CD4-positive, alpha-beta T cell treated with Interleukin-1 beta for 1 hour (primary cell): ENCODE measurements at regions not wholly inside any gene's neighbourhood (a gene's known extent, or its start where the extent isn't known, plus 50 kb on each side); places are given as distances from the start of the nearest gene placed in this dataset.
"Not testable (repeated sequence)": the region's sequence is repeated elsewhere in the genome, so short reads cannot be mapped to it uniquely, and the experiment has no call there.

Source experiments
- DNase-seq, 2 donors: peaks; one replicate each; pipeline ENCODE4 v3.0.0-alpha.2; 2020 to 2022

DNA sequence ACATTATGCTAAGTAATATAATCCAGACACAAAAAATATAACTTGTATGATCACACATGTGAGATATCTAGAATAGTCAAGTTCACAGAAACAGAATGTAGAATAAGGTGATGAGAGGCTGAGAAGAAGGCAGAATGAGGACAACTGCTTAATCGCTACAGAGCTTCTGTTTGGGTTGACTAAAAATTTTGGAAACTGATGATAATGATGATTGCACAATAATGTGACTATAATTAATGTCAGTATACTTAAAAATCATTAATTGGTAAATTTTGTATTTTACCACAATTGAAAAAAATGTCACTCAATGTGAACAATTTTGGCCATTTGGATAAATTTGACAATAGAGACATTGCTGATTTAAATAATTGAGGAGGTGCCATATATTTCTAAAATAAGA is 1374.4 kb upstream of the CDH8 start:
- no peak for DNase-seq

GRCh38 chr16:63403792-63404191 is 1367.6 kb upstream of the CDH8 start:
- DNase-seq: no peak

DNA sequence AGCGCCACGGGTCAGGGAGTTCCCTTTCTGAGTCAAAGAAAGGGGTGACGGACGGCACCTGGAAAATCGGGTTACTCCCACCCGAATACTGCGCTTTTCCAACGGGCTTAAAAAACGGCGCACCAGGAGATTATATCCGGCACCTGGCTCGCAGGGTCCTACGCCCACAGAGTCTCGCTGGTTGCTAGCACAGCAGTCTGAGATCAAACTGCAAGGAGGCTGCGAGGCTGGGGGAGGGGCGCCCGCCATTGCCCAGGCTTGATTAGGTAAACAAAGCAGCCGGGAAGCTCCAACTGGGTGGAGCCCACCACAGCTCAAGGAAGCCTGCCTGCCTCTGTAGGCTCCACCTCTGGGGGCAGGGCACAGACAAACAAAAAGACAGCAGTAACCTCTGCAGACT is 1352.0 kb upstream of the CDH8 start:
- not testable (repeated sequence) for DNase-seq

DNA sequence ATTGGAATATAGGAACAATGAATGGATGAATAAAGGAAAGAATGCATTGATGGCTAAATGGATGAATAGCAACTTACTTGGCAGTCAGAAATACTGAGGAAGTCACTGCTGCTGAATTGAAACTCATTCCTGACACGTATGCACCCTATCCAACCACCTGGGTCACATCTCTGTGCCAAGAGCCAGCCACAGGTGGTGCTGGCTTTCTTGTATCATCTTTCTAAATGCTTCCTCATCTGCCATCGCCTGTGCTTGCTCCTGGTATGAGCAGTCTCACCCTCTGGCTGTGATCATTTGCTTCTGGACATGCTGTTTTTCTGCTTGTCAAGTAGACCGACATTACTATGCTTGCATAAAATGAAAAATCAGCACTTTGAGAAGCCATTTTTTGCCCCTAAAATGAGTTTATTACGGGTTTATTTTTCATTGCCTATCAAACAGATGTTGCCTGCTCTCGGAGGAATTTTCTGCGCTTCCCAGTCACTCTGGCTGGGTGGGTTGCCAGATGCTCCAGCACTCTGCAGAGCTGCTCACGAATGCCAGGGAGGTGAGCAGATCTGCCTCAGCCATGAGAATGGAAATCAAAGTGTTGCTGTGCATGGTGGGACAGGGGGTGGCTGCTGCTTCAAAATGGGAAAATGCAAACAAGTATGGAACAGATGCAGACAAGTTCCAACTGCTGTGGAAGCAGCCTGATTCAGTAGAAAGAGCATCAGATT is 1349.6 kb upstream of the CDH8 start:
- no peak for DNase-seq

- no peak for DNase-seq
Observed at GRCh38 chr16:63373744-63374143, 1337.5 kb upstream of the CDH8 start.

DNA sequence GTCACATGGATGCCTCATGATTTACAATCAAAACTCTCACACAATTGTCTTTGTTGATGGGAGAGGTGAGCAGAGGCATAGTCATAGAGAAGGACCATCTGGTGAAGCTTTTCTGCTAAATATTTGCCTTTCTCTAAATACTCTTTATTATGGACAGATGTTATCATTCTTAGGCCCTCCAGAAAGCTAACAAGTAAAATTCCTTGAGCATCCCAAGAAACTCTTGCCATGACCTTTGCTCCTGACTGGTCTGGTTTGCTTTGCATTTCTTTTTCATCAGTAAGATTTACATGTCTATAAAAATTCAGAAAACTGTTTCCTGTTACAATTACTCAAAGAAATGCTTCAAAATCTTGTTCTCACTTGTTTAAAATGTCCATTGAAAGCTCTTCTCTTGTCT is 1336.6 kb upstream of the CDH8 start:
- no peak for DNase-seq

GRCh38 chr16:63372283-63372682 is 1336.0 kb upstream of the CDH8 start:
- DNase-seq: no peak

- no peak for DNase-seq
Observed at GRCh38 chr16:63365649-63366304, 1329.5 kb upstream of the CDH8 start.

GRCh38 chr16:63363738-63364137 is 1327.5 kb upstream of the CDH8 start:
- DNase-seq: no peak

GRCh38 chr16:63361032-63361624 is 1324.9 kb upstream of the CDH8 start:
- no peak for DNase-seq

GRCh38 chr16:63349961-63350360 is 1313.7 kb upstream of the CDH8 start:
- no peak for DNase-seq

GRCh38 chr16:63346000-63346399 is 1309.8 kb upstream of the CDH8 start:
- DNase-seq: no peak

- DNase-seq: no peak
Observed at GRCh38 chr16:63337264-63337663, 1301.0 kb upstream of the CDH8 start.

DNA sequence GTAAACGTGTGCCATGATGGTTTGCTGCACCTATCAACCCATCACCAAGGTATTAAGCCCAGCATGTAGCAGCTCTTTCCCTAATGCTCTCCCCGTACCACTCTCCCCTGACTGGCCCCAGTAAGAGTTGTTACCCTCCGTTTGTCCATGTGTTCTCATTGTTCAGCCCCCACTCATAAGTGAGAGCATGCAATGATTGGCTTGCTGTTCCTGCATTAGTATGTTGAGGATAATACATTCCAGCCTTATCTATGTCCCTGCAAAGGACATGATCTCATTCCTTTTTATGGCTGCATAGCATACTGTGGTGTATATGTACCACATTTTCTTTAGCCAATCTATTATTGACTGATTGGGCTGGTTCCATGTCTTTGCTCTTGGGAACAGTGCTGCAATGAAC is 1294.9 kb upstream of the CDH8 start:
- no peak for DNase-seq

DNA sequence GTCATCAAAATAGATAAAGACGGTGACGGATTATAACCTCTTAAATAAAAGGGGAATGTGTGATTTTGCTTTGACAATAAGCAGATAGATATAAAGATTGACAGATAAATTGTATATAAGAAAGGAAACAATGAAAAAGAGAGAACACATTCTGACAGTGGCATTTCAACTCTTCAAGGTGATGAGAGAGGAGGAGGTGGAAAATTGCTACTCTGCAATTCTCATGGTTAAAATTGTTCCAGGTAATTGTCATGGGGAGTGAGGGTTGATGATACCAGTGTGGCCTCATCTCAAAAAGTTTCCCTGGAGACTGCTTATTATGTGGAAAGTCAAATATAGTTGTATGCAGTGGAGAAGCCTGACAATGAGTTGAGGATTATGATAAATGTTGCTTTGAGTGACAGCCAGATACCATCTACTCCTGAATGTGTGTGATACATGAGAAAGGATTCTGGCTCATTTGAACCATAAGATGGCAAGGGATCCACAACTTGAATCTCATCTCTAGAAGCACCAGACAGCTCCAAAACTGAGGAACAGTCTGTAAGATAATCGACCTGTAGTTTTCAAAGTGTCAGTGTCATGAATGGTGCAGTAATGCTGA is 1290.6 kb upstream of the CDH8 start:
- DNase-seq: no peak

DNA sequence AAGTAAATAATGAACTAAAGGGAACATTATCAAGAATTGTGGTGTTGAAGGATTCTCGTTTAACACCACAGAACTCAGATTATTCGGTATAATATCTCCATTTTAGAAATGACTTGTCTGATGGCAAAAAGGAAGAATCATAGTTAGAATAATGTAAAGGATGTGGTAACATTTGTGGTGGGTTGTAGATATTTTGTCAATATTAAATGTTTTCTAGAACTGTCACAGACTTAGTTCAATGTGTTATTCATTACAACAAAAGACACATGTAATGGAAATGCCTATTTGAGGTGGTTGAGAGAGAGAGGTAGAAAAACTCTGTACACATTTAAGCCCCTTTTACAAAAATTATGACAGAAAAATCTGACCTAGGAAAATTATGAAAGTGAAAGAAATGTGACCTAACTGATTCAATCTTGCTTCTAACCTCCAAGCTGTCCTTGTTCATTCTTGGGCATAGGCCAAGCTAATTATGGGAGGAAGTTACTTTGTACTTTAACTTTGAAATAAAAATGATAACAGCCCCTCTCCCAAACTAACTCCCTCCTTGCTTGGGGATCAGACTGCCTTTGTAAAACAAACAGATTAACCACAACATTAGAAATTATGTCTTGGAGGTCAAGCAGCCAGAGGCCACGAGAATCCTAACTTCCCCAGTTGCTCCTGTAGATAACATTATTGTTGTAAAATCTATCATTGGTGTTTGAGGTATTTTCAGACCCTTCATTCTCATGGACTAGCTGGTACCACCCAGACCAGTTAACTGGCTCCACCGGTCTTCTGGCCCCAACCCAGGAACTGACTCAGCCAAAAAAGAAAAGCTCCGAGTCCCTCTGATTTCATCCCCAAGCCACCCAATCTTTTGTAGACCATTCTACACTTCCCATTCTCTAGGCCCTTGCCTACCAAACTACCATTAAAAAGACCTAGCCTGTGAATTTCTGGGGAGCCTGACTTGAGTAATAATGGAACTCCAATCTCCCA is 1287.8 kb upstream of the CDH8 start:
- DNase-seq: no peak

DNA sequence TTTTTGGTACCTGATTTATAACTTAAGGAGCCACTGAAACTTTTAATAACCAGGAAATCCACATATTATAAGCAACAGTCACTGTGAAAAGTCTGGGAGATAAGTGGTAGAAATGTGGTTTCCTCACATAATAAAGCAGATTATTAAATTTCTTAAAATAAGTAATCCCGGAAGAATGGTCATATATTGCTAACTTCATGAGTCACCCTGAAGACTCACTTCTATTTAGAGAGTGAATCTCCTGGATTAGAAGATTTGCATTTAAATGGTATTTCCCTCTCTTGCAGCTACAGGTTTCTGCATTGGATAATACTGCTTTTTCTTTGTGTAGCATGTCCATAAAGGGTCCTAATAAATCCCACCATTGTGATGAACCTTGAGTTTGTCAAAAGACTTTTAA is 1286.8 kb upstream of the CDH8 start:
- no peak for DNase-seq

- DNase-seq: no peak
Observed at GRCh38 chr16:63315229-63315628, 1279.0 kb upstream of the CDH8 start.

GRCh38 chr16:63312346-63312745 is 1276.1 kb upstream of the CDH8 start:
- no peak for DNase-seq

- DNase-seq: no peak
Observed at GRCh38 chr16:63311313-63311712, 1275.1 kb upstream of the CDH8 start.

GRCh38 chr16:63302811-63303210 is 1266.6 kb upstream of the CDH8 start:
- no peak for DNase-seq

DNA sequence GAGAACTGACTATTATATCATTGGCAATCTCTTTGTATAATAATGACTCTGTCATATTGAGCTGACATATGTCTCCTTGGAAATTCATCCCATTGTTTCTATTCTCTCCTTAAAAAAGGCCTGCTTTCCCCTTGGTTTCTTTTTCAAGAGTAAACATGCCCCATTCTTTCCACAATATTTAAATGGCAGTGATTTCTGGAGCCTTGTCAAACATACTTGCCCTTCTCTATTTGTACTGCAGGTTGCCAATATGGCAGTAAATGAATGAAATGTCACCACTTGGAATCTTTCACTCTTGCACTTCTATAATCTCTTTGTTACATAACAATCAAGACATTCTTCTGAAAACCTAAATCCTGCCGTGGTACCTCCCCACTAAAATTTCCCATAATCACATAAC is 1265.1 kb upstream of the CDH8 start:
- no peak for DNase-seq

DNA sequence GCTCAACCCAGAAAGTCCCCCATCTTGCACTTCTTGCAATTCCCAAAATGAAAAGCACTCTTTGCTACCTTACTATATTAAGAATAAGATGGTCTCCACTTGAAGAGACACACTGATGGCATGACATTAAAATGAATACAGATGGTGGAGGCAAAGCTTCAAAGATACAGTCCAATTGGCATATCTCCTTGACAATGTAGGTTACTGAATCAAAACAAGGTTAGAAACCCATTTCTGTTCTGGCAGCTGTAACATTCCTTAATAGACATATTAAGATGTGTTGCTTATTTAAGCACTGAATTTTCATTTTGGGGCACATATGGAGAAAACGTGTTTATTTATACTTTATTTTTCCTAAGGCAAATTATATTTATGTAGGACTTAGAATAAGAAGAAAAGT is 1262.8 kb upstream of the CDH8 start:
- no peak for DNase-seq
